Mucosa of rectum (tissue), 2 donors: ENCODE measurements at regions not wholly inside any gene's neighbourhood (a gene's known extent, or its start where the extent isn't known, plus 50 kb on each side); places are given as distances from the start of the nearest gene placed in this dataset.
"Not testable (repeated sequence)": the region's sequence is repeated elsewhere in the genome, so short reads cannot be mapped to it uniquely, and the experiment has no call there.

Experiments used
- H3K27ac ChIP-seq, 2 donors: one replicate each; pipeline ENCODE4 v1.7.0; 2013; ENCODE audit warnings: inconsistent platforms in 2 of 2, low read depth in 2 of 2, low read length in 2 of 2
- H3K27me3 ChIP-seq, 2 donors: one replicate each; pipeline ENCODE4 v1.7.0; 2013; ENCODE audit warnings: low read length in 2 of 2; ENCODE audit not compliant: control insufficient read depth in 2 of 2, insufficient read depth in 2 of 2
- H3K36me3 ChIP-seq, 2 donors: one replicate each; pipeline ENCODE4 v1.7.0; 2013; ENCODE audit warnings: low read length in 2 of 2; ENCODE audit not compliant: control insufficient read depth in 2 of 2, insufficient read depth in 2 of 2
- H3K4me1 ChIP-seq, 2 donors: one replicate each; pipeline ENCODE4 v1.7.0; 2013; ENCODE audit warnings: low read length in 2 of 2, mild to moderate bottlenecking in 1 of 2; ENCODE audit not compliant: control insufficient read depth in 2 of 2, insufficient read depth in 2 of 2
- H3K4me3 ChIP-seq, 2 donors: one replicate each; pipeline ENCODE4 v1.7.0; 2013; ENCODE audit warnings: low read length in 2 of 2
- H3K9ac ChIP-seq, 2 donors: one replicate each; pipeline ENCODE4 v1.7.0; 2013; ENCODE audit warnings: low read length in 2 of 2, low read depth in 1 of 2, mild to moderate bottlenecking in 1 of 2
- H3K9me3 ChIP-seq, 2 donors: one replicate each; pipeline ENCODE4 v1.7.0; 2013; ENCODE audit warnings: low read length in 2 of 2; ENCODE audit not compliant: control insufficient read depth in 2 of 2
- donor health status: healthy.
- donor health status: Normal muscosa, but diverticular disease.

- Histone ChIP-seq H3K36me3 (no peaks in the 10 kb centered on the region), H3K27me3 (no peaks in the 10 kb centered on the region), H3K4me1 (no peaks in the 10 kb centered on the region), H3K27ac (no peak overlapping the region), H3K4me3 (no peak overlapping the region), H3K9ac (no peak overlapping the region), H3K9me3 (no peaks in the 10 kb centered on the region)
Observed at GRCh38 chr6:50992704-50993625, 174.3 kb downstream of the TFAP2B start.

GRCh38 chr6:50993941-50994720 lies 175.5 kb downstream of the TFAP2B start:
- no peaks in the 10 kb centered on the region for H3K9me3 ChIP-seq
- H3K4me1 ChIP-seq: no peaks in the 10 kb centered on the region
- H3K27ac ChIP-seq: no peak overlapping the region
- no peaks in the 10 kb centered on the region for H3K27me3 ChIP-seq
- no peaks in the 10 kb centered on the region for H3K36me3 ChIP-seq
- H3K9ac ChIP-seq: no peak overlapping the region
- no peak overlapping the region for H3K4me3 ChIP-seq

- Histone ChIP-seq H3K27ac (no peak overlapping the region), H3K27me3 (no peaks in the 10 kb centered on the region), H3K36me3 (no peaks in the 10 kb centered on the region), H3K4me3 (no peak overlapping the region), H3K4me1 (no peaks in the 10 kb centered on the region), H3K9me3 (no peaks in the 10 kb centered on the region), H3K9ac (no peak overlapping the region)
Observed at GRCh38 chr6:50995036-50995435, 176.4 kb downstream of the TFAP2B start.

- H3K9ac ChIP-seq: no peak overlapping the region
- no peak overlapping the region for H3K4me3 ChIP-seq
- H3K27ac ChIP-seq: no peak overlapping the region
- no peaks in the 10 kb centered on the region for H3K36me3 ChIP-seq
- no peaks in the 10 kb centered on the region for H3K4me1 ChIP-seq
- H3K9me3 ChIP-seq: no peaks in the 10 kb centered on the region
- no peaks in the 10 kb centered on the region for H3K27me3 ChIP-seq
Observed at GRCh38 chr6:50998905-50999304, 180.2 kb downstream of the TFAP2B start.

GRCh38 chr6:51001399-51001798 lies 182.7 kb downstream of the TFAP2B start:
- Histone ChIP-seq H3K36me3 (no peaks in the 10 kb centered on the region), H3K4me1 (no peaks in the 10 kb centered on the region), H3K4me3 (no peak overlapping the region), H3K27me3 (no peaks in the 10 kb centered on the region), H3K27ac (no peak overlapping the region), H3K9ac (no peak overlapping the region), H3K9me3 (no peaks in the 10 kb centered on the region)

- H3K36me3 ChIP-seq: no peaks in the 10 kb centered on the region
- H3K9ac ChIP-seq: no peak overlapping the region
- no peaks in the 10 kb centered on the region for H3K9me3 ChIP-seq
- H3K27ac ChIP-seq: no peak overlapping the region
- H3K27me3 ChIP-seq: no peaks in the 10 kb centered on the region
- no peaks in the 10 kb centered on the region for H3K4me1 ChIP-seq
- H3K4me3 ChIP-seq: no peak overlapping the region
Observed at GRCh38 chr6:51004380-51004779, 185.7 kb downstream of the TFAP2B start.

- Histone ChIP-seq H3K9me3 (no peaks in the 10 kb centered on the region), H3K4me1 (no peaks in the 10 kb centered on the region), H3K27ac (no peak overlapping the region), H3K9ac (no peak overlapping the region), H3K4me3 (no peak overlapping the region), H3K27me3 (no peaks in the 10 kb centered on the region), H3K36me3 (no peaks in the 10 kb centered on the region)
Observed at GRCh38 chr6:51005779-51006178, 187.1 kb downstream of the TFAP2B start.

GRCh38 chr6:51007237-51007636 lies 188.6 kb downstream of the TFAP2B start:
- no peaks in the 10 kb centered on the region for H3K27me3 ChIP-seq
- no peaks in the 10 kb centered on the region for H3K36me3 ChIP-seq
- H3K4me1 ChIP-seq: no peaks in the 10 kb centered on the region
- no peaks in the 10 kb centered on the region for H3K9me3 ChIP-seq
- H3K4me3 ChIP-seq: no peak overlapping the region
- H3K9ac ChIP-seq: no peak overlapping the region
- no peak overlapping the region for H3K27ac ChIP-seq

- H3K36me3 ChIP-seq, H3K27me3 ChIP-seq, H3K4me1 ChIP-seq: not testable (repeated sequence)
Observed at GRCh38 chr6:51008693-51009092, 190.0 kb downstream of the TFAP2B start.

GRCh38 chr6:51013376-51013775 lies 194.7 kb downstream of the TFAP2B start:
- no peak overlapping the region for H3K4me3 ChIP-seq
- no peak overlapping the region for H3K27ac ChIP-seq
- no peaks in the 10 kb centered on the region for H3K4me1 ChIP-seq
- H3K27me3 ChIP-seq: no peaks in the 10 kb centered on the region
- no peaks in the 10 kb centered on the region for H3K36me3 ChIP-seq
- no peak overlapping the region for H3K9ac ChIP-seq
- H3K9me3 ChIP-seq: no peaks in the 10 kb centered on the region

More at GRCh38 chr6:51008693-51009092, 190.0 kb downstream of the TFAP2B start:
- H3K9ac ChIP-seq, H3K4me3 ChIP-seq, H3K27ac ChIP-seq, H3K9me3 ChIP-seq: not testable (repeated sequence)
